ENCODE measurements at regions not wholly inside any gene's neighbourhood (a gene's known extent, or its start where the extent isn't known, plus 50 kb on each side); places are given as distances from the start of the nearest gene placed in this dataset.

- Histone ChIP-seq H3K23ac (ENCODE audit: low read depth, low read length) (no peak overlapping the region), H2AK5ac (ENCODE audit: low read depth, low read length) (no peak overlapping the region), H2BK120ac (ENCODE audit: low read depth, low read length) (no peak overlapping the region), H4K20me1 (ENCODE audit: insufficient read depth, low read length) (no peaks in the 10 kb centered on the region), H4K5ac (ENCODE audit: low read depth, low read length) (no peak overlapping the region), H3K27ac (ENCODE audit: insufficient read depth, low read length) (no peak overlapping the region), H3K56ac (ENCODE audit: extremely low read depth, insufficient read depth, low read length) (no peak overlapping the region), H2AK9ac (replicated peaks; ENCODE audit: low read depth, low read length, poor library complexity) (no peak overlapping the region), H3K4me1 (ENCODE audit: control insufficient read depth, insufficient read depth, low read length) (no peaks in the 10 kb centered on the region), H2BK15ac (ENCODE audit: low read depth, low read length) (no peak overlapping the region), H3K18ac (ENCODE audit: low read depth, low read length) (no peak overlapping the region), H3K4ac (ENCODE audit: low read depth, low read length) (no peak overlapping the region), H3K9me1 (ENCODE audit: insufficient read depth, low read length) (no peaks in the 10 kb centered on the region), H3K4me3 (ENCODE audit: insufficient read depth, low read depth, low read length) (no peak overlapping the region), H3K79me1 (ENCODE audit: low read depth in 1 of 2, low read length in 2 of 2) (no peaks in the 10 kb centered on the region), H2AFZ (replicated peaks; ENCODE audit: low read length, poor library complexity) (no peak overlapping the region), H3K9me3 (ENCODE audit: control insufficient read depth, insufficient read depth, low read length) (peaks cover 6% of the 10 kb centered on the region), H2BK20ac (ENCODE audit: low read depth, low read length) (no peak overlapping the region), H3K9ac (ENCODE audit: low read depth, low read length) (no peak overlapping the region), H4K91ac (ENCODE audit: insufficient read depth, low read depth, low read length) (no peak overlapping the region), H3K36me3 (ENCODE audit: control insufficient read depth, insufficient read depth, low read length) (no peaks in the 10 kb centered on the region), H3K4me2 (ENCODE audit: low read depth, low read length) (no peak overlapping the region), H3K14ac (replicated peaks; ENCODE audit: low read depth, low read length) (no peak overlapping the region), H2BK5ac (ENCODE audit: low read depth, low read length, poor library complexity, severe bottlenecking) (no peak overlapping the region), H4K8ac (ENCODE audit: low read depth in 2 of 2, low read length in 2 of 2) (no peak overlapping the region), H3K27me3 (ENCODE audit: control insufficient read depth, insufficient read depth, low read length) (no peaks in the 10 kb centered on the region)
- DNase-seq, result no peak
- no peak for ATAC-seq (ENCODE audit: low read depth)
- POLR2A ChIA-PET (ENCODE audit: unreplicated experiment), result no interaction called here
- in situ Hi-C loops (cut with MboI; ENCODE audit: low sequenced_read_pairs), result no loop called here
- dilution Hi-C loops (cut with HindIII; ENCODE audit: low sequenced_read_pairs, unreplicated experiment), result no loop called here
- no TSS peak for BruUV-seq (replicated peaks)
- no peak for TF ChIP-seq MAZ (IDR thresholded peaks at IDR 0.05; ENCODE audit: borderline replicate concordance, low read depth, low read length)
- no peak for TF ChIP-seq RFX5 (IDR thresholded peaks at IDR 0.05; ENCODE audit: low read depth, low read length)
- TF ChIP-seq, protein P1, sequence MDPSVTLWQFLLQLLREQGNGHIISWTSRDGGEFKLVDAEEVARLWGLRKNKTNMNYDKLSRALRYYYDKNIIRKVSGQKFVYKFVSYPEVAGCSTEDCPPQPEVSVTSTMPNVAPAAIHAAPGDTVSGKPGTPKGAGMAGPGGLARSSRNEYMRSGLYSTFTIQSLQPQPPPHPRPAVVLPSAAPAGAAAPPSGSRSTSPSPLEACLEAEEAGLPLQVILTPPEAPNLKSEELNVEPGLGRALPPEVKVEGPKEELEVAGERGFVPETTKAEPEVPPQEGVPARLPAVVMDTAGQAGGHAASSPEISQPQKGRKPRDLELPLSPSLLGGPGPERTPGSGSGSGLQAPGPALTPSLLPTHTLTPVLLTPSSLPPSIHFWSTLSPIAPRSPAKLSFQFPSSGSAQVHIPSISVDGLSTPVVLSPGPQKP (IDR thresholded peaks at IDR 0.05; ENCODE audit: borderline replicate concordance, low read depth, low read length), result no peak
- no peak for TF ChIP-seq MXI1 (IDR thresholded peaks at IDR 0.05; ENCODE audit: borderline replicate concordance, low read depth, low read length)
- no peak for TF ChIP-seq FOS (IDR thresholded peaks at IDR 0.05; ENCODE audit: low read depth, low read length)
- no peak for TF ChIP-seq BHLHE40 (IDR thresholded peaks at IDR 0.05; ENCODE audit: low read depth, low read length)
- no peak for TF ChIP-seq MAFK (IDR thresholded peaks at IDR 0.05; ENCODE audit: low read depth, low read length)
- no peak for TF ChIP-seq CHD1 (IDR thresholded peaks at IDR 0.05; ENCODE audit: low read depth, low read length)
- no peak for TF ChIP-seq RAD21 (IDR thresholded peaks at IDR 0.05; ENCODE audit: low read length)
- TF ChIP-seq, protein P2, sequence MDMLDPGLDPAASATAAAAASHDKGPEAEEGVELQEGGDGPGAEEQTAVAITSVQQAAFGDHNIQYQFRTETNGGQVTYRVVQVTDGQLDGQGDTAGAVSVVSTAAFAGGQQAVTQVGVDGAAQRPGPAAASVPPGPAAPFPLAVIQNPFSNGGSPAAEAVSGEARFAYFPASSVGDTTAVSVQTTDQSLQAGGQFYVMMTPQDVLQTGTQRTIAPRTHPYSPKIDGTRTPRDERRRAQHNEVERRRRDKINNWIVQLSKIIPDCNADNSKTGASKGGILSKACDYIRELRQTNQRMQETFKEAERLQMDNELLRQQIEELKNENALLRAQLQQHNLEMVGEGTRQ (IDR thresholded peaks at IDR 0.05; ENCODE audit: low read depth, low read length), result no peak
- TF ChIP-seq, protein P3, sequence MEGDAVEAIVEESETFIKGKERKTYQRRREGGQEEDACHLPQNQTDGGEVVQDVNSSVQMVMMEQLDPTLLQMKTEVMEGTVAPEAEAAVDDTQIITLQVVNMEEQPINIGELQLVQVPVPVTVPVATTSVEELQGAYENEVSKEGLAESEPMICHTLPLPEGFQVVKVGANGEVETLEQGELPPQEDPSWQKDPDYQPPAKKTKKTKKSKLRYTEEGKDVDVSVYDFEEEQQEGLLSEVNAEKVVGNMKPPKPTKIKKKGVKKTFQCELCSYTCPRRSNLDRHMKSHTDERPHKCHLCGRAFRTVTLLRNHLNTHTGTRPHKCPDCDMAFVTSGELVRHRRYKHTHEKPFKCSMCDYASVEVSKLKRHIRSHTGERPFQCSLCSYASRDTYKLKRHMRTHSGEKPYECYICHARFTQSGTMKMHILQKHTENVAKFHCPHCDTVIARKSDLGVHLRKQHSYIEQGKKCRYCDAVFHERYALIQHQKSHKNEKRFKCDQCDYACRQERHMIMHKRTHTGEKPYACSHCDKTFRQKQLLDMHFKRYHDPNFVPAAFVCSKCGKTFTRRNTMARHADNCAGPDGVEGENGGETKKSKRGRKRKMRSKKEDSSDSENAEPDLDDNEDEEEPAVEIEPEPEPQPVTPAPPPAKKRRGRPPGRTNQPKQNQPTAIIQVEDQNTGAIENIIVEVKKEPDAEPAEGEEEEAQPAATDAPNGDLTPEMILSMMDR (conservative IDR thresholded peaks at IDR 0.05; ENCODE audit: low read depth, low read length), result no peak
- no peak for TF ChIP-seq SMC3 (IDR thresholded peaks at IDR 0.05; ENCODE audit: low read depth, low read length)
- no peak for TF ChIP-seq POLR2A (IDR thresholded peaks at IDR 0.05; ENCODE audit: low read depth, low read length)
- TF ChIP-seq RCOR1 (IDR thresholded peaks at IDR 0.05; ENCODE audit: insufficient replicate concordance, low read length), result no peak
- intact Hi-C loops (cut with micrococcal nuclease), result no loop called here
- CTCF ChIA-PET, result no interaction called here
- no CpG with 5 or more reads among the region's 2 CpGs for WGBS, 2 experiments (ENCODE audit: extremely low coverage in 2 of 2, insufficient read length in 1 of 2)
These were observed 944.9 kb downstream of the QKI start for GRCh38 chr6:164359441-164359840.

All from IMR-90 (cell line).